ENCODE measurements at regions not wholly inside any gene's neighbourhood (a gene's known extent, or its start where the extent isn't known, plus 50 kb on each side); places are given as distances from the start of the nearest gene placed in this dataset.
"Not testable (repeated sequence)": the region's sequence is repeated elsewhere in the genome, so short reads cannot be mapped to it uniquely, and the experiment has no call there.

- DNase-seq = peak; percentile 42
- H3K27me3 Mint-ChIP-seq; H3K4me3 Mint-ChIP-seq; H3K27ac Mint-ChIP-seq; H3K36me3 Mint-ChIP-seq (ENCODE audit: low read depth); H3K9me3 Mint-ChIP-seq; intact Hi-C loops (cut with micrococcal nuclease); H3K4me1 Mint-ChIP-seq: not testable (repeated sequence)
Measured at GRCh38 chr14:19097750-19098149, 130.5 kb downstream of the POTEM start.

DNA sequence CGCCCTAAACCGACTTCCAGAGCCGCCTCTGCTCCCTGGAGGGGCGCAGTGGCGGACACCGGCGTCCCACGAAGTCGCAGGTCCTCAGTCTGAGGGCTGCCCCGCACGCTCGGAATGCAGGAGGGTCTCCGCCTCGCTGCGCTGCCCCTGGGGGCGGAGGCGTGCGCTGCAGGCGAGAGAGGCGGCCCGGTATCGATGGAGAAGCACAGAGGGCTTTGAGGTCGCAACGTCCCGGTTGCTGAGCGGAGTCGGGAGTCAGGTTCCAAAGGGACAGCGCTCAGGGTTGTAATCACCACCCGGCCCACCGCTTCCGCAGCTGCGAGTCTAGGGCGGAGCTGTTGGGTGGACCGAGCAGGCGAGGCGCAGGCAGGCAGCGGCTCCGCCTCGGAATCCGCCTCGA is 131.0 kb downstream of the POTEM start:
- DNase-seq; H3K9me3 Mint-ChIP-seq; H3K4me1 Mint-ChIP-seq; H3K36me3 Mint-ChIP-seq (ENCODE audit: low read depth); H3K27ac Mint-ChIP-seq; H3K27me3 Mint-ChIP-seq; intact Hi-C loops (cut with micrococcal nuclease); H3K4me3 Mint-ChIP-seq: not testable (repeated sequence)

DNA sequence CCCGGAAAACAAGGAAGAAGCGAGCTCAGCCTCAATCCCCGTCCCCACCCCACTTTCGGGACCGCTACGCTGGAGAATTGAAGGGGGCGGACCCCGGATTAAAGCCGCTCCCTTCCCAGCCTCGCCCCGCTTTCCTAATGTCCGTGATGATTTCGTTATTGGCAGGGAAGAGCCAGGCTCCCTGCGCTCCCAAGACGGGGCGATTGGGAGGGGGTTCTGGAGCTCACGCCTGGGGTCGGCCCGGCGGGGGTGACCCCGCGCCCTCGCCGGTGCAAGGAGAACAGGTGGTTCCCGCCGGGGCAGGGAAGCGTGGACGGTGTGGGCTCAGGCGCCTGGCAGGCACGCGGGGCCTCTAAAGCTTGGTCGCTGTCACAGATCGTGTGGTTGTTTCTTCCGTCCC is 131.5 kb downstream of the POTEM start:
- H3K27ac Mint-ChIP-seq; H3K4me1 Mint-ChIP-seq; H3K4me3 Mint-ChIP-seq; intact Hi-C loops (cut with micrococcal nuclease); H3K36me3 Mint-ChIP-seq (ENCODE audit: low read depth); H3K9me3 Mint-ChIP-seq; H3K27me3 Mint-ChIP-seq: not testable (repeated sequence)
- peak; percentile 53 for DNase-seq

DNA sequence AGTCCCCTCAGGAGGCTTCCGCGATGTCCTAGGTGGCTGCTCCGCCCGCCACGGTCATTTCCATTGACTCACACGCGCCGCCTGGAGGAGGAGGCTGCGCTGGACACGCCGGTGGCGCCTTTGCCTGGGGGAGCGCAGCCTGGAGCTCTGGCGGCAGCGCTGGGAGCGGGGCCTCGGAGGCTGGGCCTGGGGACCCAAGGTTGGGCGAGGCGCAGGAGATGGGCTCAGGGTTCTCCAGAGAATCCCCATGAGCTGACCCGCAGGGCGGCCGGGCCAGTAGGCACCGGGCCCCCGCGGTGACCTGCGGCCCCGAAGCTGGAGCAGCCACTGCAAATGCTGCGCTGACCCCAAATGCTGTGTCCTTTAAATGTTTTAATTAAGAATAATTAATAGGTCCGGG is 132.1 kb downstream of the POTEM start:
- intact Hi-C loops (cut with micrococcal nuclease) = not testable (repeated sequence)

DNA sequence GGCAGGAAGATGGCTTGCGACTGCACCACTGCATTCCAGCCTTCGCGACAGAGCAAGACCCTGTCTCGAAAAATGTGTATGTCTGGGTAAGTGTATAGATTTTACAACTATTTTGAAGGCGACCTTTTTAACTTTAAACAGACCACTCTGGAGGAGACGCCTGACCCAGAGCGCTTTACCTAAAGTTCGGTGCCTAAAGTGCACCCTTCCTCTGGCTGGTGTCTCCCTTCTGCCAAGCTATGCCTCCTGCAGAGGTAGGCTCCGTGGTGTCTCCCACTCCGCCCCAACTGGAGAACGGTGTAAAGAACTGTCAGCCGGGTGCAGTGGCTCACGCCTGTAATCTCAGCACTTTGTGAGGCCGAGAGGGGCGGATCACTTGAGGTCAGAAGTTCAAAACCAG is 132.7 kb downstream of the POTEM start:
- H3K36me3 Mint-ChIP-seq (ENCODE audit: low read depth); intact Hi-C loops (cut with micrococcal nuclease); H3K27me3 Mint-ChIP-seq; H3K4me1 Mint-ChIP-seq; H3K4me3 Mint-ChIP-seq; H3K9me3 Mint-ChIP-seq; H3K27ac Mint-ChIP-seq: not testable (repeated sequence)
- DNase-seq = peak; percentile 50

More for the DNA sequence above, 132.1 kb downstream of the POTEM start:
- H3K36me3 Mint-ChIP-seq (ENCODE audit: low read depth); DNase-seq; H3K4me3 Mint-ChIP-seq; H3K9me3 Mint-ChIP-seq; H3K27ac Mint-ChIP-seq; H3K4me1 Mint-ChIP-seq; H3K27me3 Mint-ChIP-seq: not testable (repeated sequence)

GRCh38 chr14:19105551-19105950 is 138.3 kb downstream of the POTEM start:
- H3K4me1 Mint-ChIP-seq; H3K4me3 Mint-ChIP-seq; DNase-seq; H3K36me3 Mint-ChIP-seq (ENCODE audit: low read depth); H3K9me3 Mint-ChIP-seq; H3K27me3 Mint-ChIP-seq; intact Hi-C loops (cut with micrococcal nuclease); H3K27ac Mint-ChIP-seq: not testable (repeated sequence)

DNA sequence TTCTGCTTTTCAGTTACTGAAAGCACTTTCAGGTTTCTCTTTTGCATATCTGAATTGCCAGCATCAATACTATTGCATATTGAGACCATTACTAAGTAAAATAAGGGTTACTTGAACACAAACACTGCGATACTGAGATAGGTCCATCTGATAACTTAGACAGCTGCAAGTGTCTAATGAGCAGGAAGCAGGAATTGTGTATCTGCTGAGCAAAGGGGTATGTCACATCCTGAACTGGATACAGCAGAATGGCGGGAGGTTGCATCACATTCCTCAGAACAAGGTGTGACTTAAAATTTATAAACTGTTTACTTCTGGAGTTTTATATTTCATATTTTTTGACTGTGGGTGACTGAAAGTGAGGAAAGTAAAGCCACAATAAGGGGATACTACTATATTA is 142.7 kb downstream of the POTEM start:
- H3K4me3 Mint-ChIP-seq; H3K27me3 Mint-ChIP-seq; H3K27ac Mint-ChIP-seq; H3K4me1 Mint-ChIP-seq; H3K9me3 Mint-ChIP-seq; DNase-seq; intact Hi-C loops (cut with micrococcal nuclease); H3K36me3 Mint-ChIP-seq (ENCODE audit: low read depth): not testable (repeated sequence)

GRCh38 chr14:19120383-19120782 is 153.1 kb downstream of the POTEM start:
- intact Hi-C loops (cut with micrococcal nuclease); H3K36me3 Mint-ChIP-seq (ENCODE audit: low read depth); H3K4me1 Mint-ChIP-seq; H3K27ac Mint-ChIP-seq; DNase-seq; H3K4me3 Mint-ChIP-seq; H3K27me3 Mint-ChIP-seq; H3K9me3 Mint-ChIP-seq: not testable (repeated sequence)

GRCh38 chr14:19126269-19127051 is 159.2 kb downstream of the POTEM start:
- intact Hi-C loops (cut with micrococcal nuclease); H3K36me3 Mint-ChIP-seq (ENCODE audit: low read depth); DNase-seq; H3K4me1 Mint-ChIP-seq; H3K27ac Mint-ChIP-seq; H3K27me3 Mint-ChIP-seq; H3K9me3 Mint-ChIP-seq; H3K4me3 Mint-ChIP-seq: not testable (repeated sequence)

DNA sequence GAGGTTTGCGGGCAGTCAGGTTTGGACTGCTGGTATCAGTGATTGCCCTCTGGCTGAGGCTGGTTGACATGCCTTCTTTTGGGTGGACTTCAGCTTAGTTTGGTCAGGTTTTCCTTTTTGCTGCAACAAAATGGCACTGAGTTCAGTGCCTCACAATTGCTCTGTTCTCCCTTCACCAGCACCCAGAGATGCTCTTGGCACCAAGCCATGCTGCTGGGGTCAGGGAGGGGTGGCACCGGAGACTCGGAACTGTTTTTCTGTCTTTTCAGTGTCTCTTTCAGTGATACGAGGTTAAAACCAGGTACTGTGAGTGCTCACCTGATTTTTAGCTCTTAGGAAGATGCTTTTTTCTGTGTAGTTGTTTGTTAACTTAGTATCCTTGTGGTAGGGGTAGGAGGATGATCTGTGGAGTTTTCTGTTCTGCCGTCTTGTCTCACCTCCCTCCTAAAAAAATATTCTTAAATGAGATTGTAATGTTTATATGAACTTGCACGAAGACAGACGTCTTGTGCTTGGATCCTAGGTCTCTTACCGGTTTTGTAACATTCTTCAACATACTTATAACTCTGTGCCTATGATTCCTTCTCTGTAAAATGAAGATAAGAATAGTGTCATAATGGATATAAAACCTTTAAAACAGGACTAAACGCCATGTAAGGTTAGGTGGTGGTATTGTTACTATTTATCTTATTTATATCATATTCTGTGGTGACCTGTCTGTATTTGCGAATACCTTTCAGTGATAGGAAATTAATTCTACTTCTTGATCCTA is 160.6 kb downstream of the POTEM start:
- H3K4me1 Mint-ChIP-seq; DNase-seq; H3K36me3 Mint-ChIP-seq (ENCODE audit: low read depth); intact Hi-C loops (cut with micrococcal nuclease); H3K9me3 Mint-ChIP-seq; H3K4me3 Mint-ChIP-seq; H3K27me3 Mint-ChIP-seq; H3K27ac Mint-ChIP-seq: not testable (repeated sequence)

- H3K27ac Mint-ChIP-seq; DNase-seq; H3K9me3 Mint-ChIP-seq; H3K36me3 Mint-ChIP-seq (ENCODE audit: low read depth); intact Hi-C loops (cut with micrococcal nuclease); H3K4me3 Mint-ChIP-seq; H3K27me3 Mint-ChIP-seq; H3K4me1 Mint-ChIP-seq: not testable (repeated sequence)
Measured at GRCh38 chr14:19131553-19131952, 164.3 kb downstream of the POTEM start.

DNA sequence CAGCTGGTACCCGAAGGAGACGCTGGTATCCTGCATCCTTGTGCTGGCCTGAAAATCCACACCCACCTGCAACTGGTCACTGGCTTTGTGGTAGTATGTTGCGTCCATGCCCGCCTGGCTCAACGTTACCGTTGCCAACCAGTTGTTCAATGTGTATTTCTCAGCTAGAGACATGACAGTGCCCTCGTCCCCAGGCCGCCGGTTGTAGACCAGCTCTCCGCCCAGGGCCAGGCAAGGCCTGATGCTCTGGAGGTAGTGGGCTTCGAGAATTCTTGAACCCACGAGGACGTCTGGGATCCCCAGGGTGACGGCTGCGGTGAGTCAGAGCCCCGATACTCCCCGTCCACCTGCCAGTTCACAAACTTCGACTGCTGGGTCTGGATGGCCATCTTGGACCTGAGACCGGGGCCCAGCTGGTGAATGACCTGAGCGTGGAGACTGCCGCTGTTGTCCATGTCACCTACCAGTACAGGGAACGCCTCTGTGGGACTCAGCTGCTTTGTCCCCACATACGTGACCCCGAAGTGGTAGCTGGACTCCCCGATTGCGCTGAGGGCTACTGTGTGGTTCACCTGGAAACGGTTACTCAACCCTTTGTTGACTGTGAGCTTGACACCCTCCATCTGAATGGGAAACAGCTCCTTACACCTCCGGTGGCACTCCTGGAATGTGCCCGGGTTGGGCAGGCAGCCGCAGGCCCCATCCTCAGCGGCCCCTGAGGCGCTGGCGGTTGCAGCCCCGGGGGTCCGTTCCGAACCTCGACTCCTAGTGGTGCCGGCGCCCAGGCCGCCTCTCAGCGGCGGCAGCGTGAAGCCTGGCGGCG is 165.0 kb downstream of the POTEM start:
- H3K36me3 Mint-ChIP-seq (ENCODE audit: low read depth); intact Hi-C loops (cut with micrococcal nuclease); H3K27me3 Mint-ChIP-seq; H3K4me3 Mint-ChIP-seq; H3K27ac Mint-ChIP-seq; DNase-seq; H3K9me3 Mint-ChIP-seq; H3K4me1 Mint-ChIP-seq: not testable (repeated sequence)

GRCh38 chr14:19132836-19133120 is 165.5 kb downstream of the POTEM start:
- intact Hi-C loops (cut with micrococcal nuclease); H3K27ac Mint-ChIP-seq; H3K9me3 Mint-ChIP-seq: not testable (repeated sequence)

DNA sequence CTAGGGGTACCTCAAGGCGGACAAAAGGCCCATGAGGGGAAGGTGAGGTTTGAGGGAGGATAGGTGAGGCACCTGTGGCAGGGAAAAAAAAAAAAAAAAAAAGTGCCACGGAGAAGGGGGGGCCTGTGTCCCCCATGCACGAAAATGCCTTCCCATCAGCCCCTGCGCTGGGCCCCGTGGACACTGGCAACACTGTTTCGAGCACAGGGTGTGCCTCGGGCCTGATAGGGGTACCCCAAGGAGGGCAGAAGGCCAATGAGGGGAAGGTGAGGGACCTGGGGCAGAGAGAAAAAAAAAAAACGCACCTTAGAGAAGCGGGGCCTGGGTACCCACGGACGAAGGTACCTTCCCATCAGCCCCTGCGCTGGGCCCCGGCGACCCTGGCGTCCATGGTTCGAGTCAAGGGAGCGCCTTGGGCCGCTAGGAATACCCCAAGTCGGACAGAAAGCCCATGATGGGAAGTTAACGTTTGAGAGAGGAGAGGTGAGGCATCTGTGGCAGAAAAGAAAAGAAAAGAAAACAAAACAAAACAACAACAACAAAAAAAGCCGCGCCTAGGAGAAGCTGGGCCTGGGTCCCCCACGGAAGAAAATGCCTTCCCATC is 190.0 kb downstream of the POTEM start:
- H3K4me1 Mint-ChIP-seq; intact Hi-C loops (cut with micrococcal nuclease); H3K27me3 Mint-ChIP-seq; H3K9me3 Mint-ChIP-seq; H3K36me3 Mint-ChIP-seq (ENCODE audit: low read depth); H3K4me3 Mint-ChIP-seq; H3K27ac Mint-ChIP-seq: not testable (repeated sequence)
- peak; percentile 24 for DNase-seq

More at GRCh38 chr14:19132836-19133120, 165.5 kb downstream of the POTEM start:
- H3K36me3 Mint-ChIP-seq (ENCODE audit: low read depth); H3K27me3 Mint-ChIP-seq; H3K4me1 Mint-ChIP-seq; DNase-seq; H3K4me3 Mint-ChIP-seq: not testable (repeated sequence)
